Endothelial cell of umbilical vein (primary cell): ENCODE measurements at regions not wholly inside any gene's neighbourhood (a gene's known extent, or its start where the extent isn't known, plus 50 kb on each side); places are given as distances from the start of the nearest gene placed in this dataset.

ENCODE experiments used
- BruUV-seq: library from RNA; stranded (reverse); fragments of 400-500 nt; replicated peaks from 2 replicates; lab custom pipeline; 2021; lab: Mats Ljungman, UMichigan
- CTCF ChIA-PET: fragments of 300-600, 350-600 bp; sonication (Branson Sonifier 250); formaldehyde crosslinking; loops from one replicate; lab custom pipeline; 2021; ENCODE audit warnings: antibody characterized with exemption, inconsistent platforms; lab: Charles Lee
- POLR2A ChIA-PET: fragments of 300-600, 350-600 bp; sonication (Branson Sonifier 250); formaldehyde crosslinking; loops from one replicate; lab custom pipeline; 2021; ENCODE audit warnings: antibody characterized with exemption, inconsistent platforms; lab: Charles Lee
- DNase-seq: peaks from one replicate; pipeline ENCODE4 v3.0.0-alpha.2; 2011; ENCODE audit warnings: low read depth, low spot score
- FAIRE-seq: peaks from 2 replicates; lab custom pipeline; 2011; peaks lifted over from hg19 to GRCh38; lab: Jason Lieb, UNC
- H2AFZ ChIP-seq: 2 replicates; pipeline ENCODE4 v1.6.0; 2012; ENCODE audit warnings: low read depth, low read length, control low read depth, inconsistent platforms
- H3K27ac ChIP-seq: 2 replicates; pipeline ENCODE4 v1.5.1; 2011; ENCODE audit warnings: low read depth, mild to moderate bottlenecking, control low read depth, low read length, moderate library complexity; ENCODE audit not compliant: insufficient read depth
- H3K27me3 ChIP-seq, 2 experiments: 2 replicates each; pipeline versions ENCODE4 v1.6.0 to v1.6.1; 2011; ENCODE audit warnings: low read length in 2 of 2, mixed read lengths in 1 of 2; ENCODE audit not compliant: control insufficient read depth in 2 of 2, insufficient read depth in 2 of 2
- H3K36me3 ChIP-seq, 2 experiments: 2 replicates in 1 of 2; 3 replicates in 1 of 2; pipeline ENCODE4 v1.5.1; 2011; ENCODE audit warnings: low read length in 2 of 2, mild to moderate bottlenecking in 1 of 2, moderate library complexity in 1 of 2; ENCODE audit not compliant: control insufficient read depth in 2 of 2, insufficient read depth in 2 of 2; ENCODE audit errors: extremely low read depth in 1 of 2
- H3K4me1 ChIP-seq: 3 replicates; pipeline ENCODE4 v1.5.1; 2011; ENCODE audit warnings: mild to moderate bottlenecking, low read length; ENCODE audit not compliant: control insufficient read depth, insufficient read depth; ENCODE audit errors: extremely low read depth
- H3K4me2 ChIP-seq: 2 replicates; pipeline ENCODE4 v1.6.1; 2011; ENCODE audit warnings: low read length, control low read depth, mixed read lengths; ENCODE audit not compliant: insufficient read depth
- H3K4me3 ChIP-seq, 3 experiments: fragments of 200-600 bp in 1 of 3; sonication (generic), shearing (Covaris generic) in 1 of 3; replicated peaks in 1 of 3; 2 replicates each; pipeline ENCODE4 v1.5.1; 2011 to 2016; ENCODE audit warnings: control low read depth in 3 of 3, low read length in 3 of 3, mild to moderate bottlenecking in 2 of 3, inconsistent platforms in 1 of 3, low read depth in 1 of 3, moderate library complexity in 1 of 3; ENCODE audit not compliant: insufficient read depth in 1 of 3
- H3K79me2 ChIP-seq: 2 replicates; pipeline ENCODE4 v1.6.0; 2012; ENCODE audit warnings: low read length, inconsistent platforms; ENCODE audit not compliant: control insufficient read depth, insufficient read depth
- H3K9ac ChIP-seq: replicated peaks from 2 replicates; pipeline ENCODE3; 2011; ENCODE audit warnings: low read length, control low read depth; ENCODE audit not compliant: insufficient read depth; ENCODE audit errors: extremely low read depth
- H3K9me1 ChIP-seq: replicated peaks from 3 replicates; pipeline ENCODE4 v1.6.0; 2011; ENCODE audit warnings: mild to moderate bottlenecking, low read length; ENCODE audit not compliant: control insufficient read depth, insufficient read depth; ENCODE audit errors: extremely low read depth
- H3K9me3 ChIP-seq: replicated peaks from 2 replicates; pipeline ENCODE4 v1.5.1; 2012; ENCODE audit warnings: low read length, inconsistent platforms; ENCODE audit not compliant: control insufficient read depth, insufficient read depth
- H4K20me1 ChIP-seq: replicated peaks from 2 replicates; pipeline ENCODE3; 2011; ENCODE audit warnings: mild to moderate bottlenecking, low read length; ENCODE audit not compliant: control insufficient read depth, insufficient read depth; ENCODE audit errors: extremely low read depth
- CTCF ChIP-seq, 2 donors: IDR thresholded peaks; 1 replicate in 1 of 2; 2 replicates in 1 of 2; pipeline ENCODE4 v1.5.1; 2011; ENCODE audit warnings: low read length in 2 of 2, mild to moderate bottlenecking in 2 of 2, moderate library complexity in 2 of 2, control low read depth in 1 of 2, inconsistent platforms in 1 of 2, low read depth in 1 of 2; ENCODE audit not compliant: insufficient read depth in 1 of 2; ENCODE audit errors: extremely low read depth in 1 of 2
- EZH2 ChIP-seq: IDR thresholded peaks from 2 replicates; pipeline ENCODE4 v1.6.1; 2012; ENCODE audit warnings: borderline replicate concordance, low read depth, mild to moderate bottlenecking, moderate library complexity, low read length, inconsistent platforms; ENCODE audit not compliant: severe bottlenecking
- FOS ChIP-seq: IDR thresholded peaks from 2 replicates; pipeline ENCODE4 v1.6.1; 2011; ENCODE audit warnings: mild to moderate bottlenecking, low read length, moderate library complexity, borderline replicate concordance; ENCODE audit not compliant: insufficient read depth
- GATA2 ChIP-seq: IDR thresholded peaks from 2 replicates; pipeline ENCODE4 v1.7.0; 2011; ENCODE audit warnings: low read depth, mild to moderate bottlenecking, moderate library complexity, mixed read lengths, low read length; ENCODE audit not compliant: insufficient read length, insufficient read depth
- JUN ChIP-seq: IDR thresholded peaks from 2 replicates; pipeline ENCODE4 v1.6.1; 2011; ENCODE audit warnings: borderline replicate concordance, low read depth; ENCODE audit not compliant: insufficient read length, insufficient read depth
- MAX ChIP-seq: IDR thresholded peaks from 2 replicates; pipeline ENCODE4 v1.6.1; 2011; ENCODE audit not compliant: insufficient read depth, insufficient read length
- MYC ChIP-seq: IDR thresholded peaks from one replicate; pipeline ENCODE4 v1.6.1; 2011; ENCODE audit warnings: mild to moderate bottlenecking, low read depth, low read length
- POLR2A ChIP-seq: IDR thresholded peaks from 2 replicates; pipeline ENCODE4 v1.6.1; 2012; ENCODE audit warnings: low read depth, mild to moderate bottlenecking, control low read depth, low read length
- POLR2AphosphoS5 ChIP-seq: IDR thresholded peaks from 2 replicates; pipeline ENCODE4 v1.6.1; 2012; ENCODE audit warnings: low read depth, mild to moderate bottlenecking, control low read depth, low read length, moderate library complexity; ENCODE audit not compliant: insufficient read depth
- dilution Hi-C: fragments of 300-500 bp; cut with MboI; formaldehyde crosslinking; loops from one replicate; pipeline ENCODE4 v1.15.0; 2019; ENCODE audit warnings: low sequenced_read_pairs; ENCODE audit not compliant: extremely low pct_ligation_motif_present
- intact Hi-C: fragments of 100-400 bp; cut with micrococcal nuclease; formaldehyde crosslinking; loops from one replicate; pipeline ENCODE4 v1.10.0; 2022

GRCh38 chr2:62286089-62286785, 90.3 kb downstream of the B3GNT2 start:
- Histone ChIP-seq H3K27ac (no peak overlapping the region), H3K79me2 (no peaks in the 10 kb centered on the region), H3K9me3 (no peaks in the 10 kb centered on the region), H3K9ac (no peak overlapping the region), H3K4me2 (no peak overlapping the region), H3K27me3 (peaks cover 0 to 2% of the 10 kb centered on the region in 2 experiments), H4K20me1 (no peaks in the 10 kb centered on the region), H3K36me3 (no peaks in the 10 kb centered on the region), H2AFZ (no peak overlapping the region), H3K4me3 (no peak overlapping the region), H3K9me1 (no peaks in the 10 kb centered on the region), H3K4me1 (no peaks in the 10 kb centered on the region)
- ChIA-PET POLR2A (no interaction called here), CTCF (no interaction called here)
- no TSS peak for BruUV-seq
- intact Hi-C loops (no loop called here), dilution Hi-C loops (no loop called here)
- TF ChIP-seq EZH2 (no peak), POLR2A (no peak), GATA2 (no peak), CTCF (IDR thresholded peaks at IDR 0.05; ENCODE audit: extremely low read depth in 1 of 2, insufficient read depth in 1 of 2, low read depth in 1 of 2, low read length in 2 of 2) (no peak), MYC (no peak), POLR2AphosphoS5 (no peak), MAX (no peak), JUN (no peak), FOS (no peak)
- DNase-seq (no peak), FAIRE-seq (no peak)
